Thoracic aorta (tissue), 2 donors: ENCODE measurements at regions not wholly inside any gene's neighbourhood (a gene's known extent, or its start where the extent isn't known, plus 50 kb on each side); places are given as distances from the start of the nearest gene placed in this dataset.
A peak's percentile ranks its signal among the peaks of the same experiment; 100 is the strongest.

Experiments used
- ATAC-seq: fragments of 150-250 bp; one replicate; pipeline ENCODE4 v1.8.0; 2017; ENCODE audit warnings: low read depth; ENCODE audit not compliant: insufficient number of reproducible peaks, low FRiP score
- DNase-seq: peaks from one replicate; pipeline ENCODE4 v3.0.0-alpha.2; 2020; ENCODE audit warnings: low spot score
- H3K27ac ChIP-seq, 2 donors: fragments of 200-600 bp; sonication (generic); 1 replicate in 1 of 2; 2 replicates in 1 of 2; pipeline ENCODE4 v1.5.1; 2016; ENCODE audit warnings: mild to moderate bottlenecking in 2 of 2, moderate library complexity in 2 of 2
- H3K27me3 ChIP-seq: fragments of 200-600 bp; sonication (generic); replicated peaks from 2 replicates; pipeline ENCODE4 v1.6.0; 2016; ENCODE audit warnings: mild to moderate bottlenecking; ENCODE audit not compliant: insufficient read depth
- H3K36me3 ChIP-seq: fragments of 200-600 bp; sonication (generic); one replicate; pipeline ENCODE4 v1.5.1; 2016
- H3K4me1 ChIP-seq, 2 donors: fragments of 200-600 bp; sonication (generic); 1 replicate in 1 of 2; 2 replicates in 1 of 2; pipeline versions ENCODE4 v1.5.1 to v1.6.0; 2016; ENCODE audit warnings: low read depth in 2 of 2, mild to moderate bottlenecking in 1 of 2; ENCODE audit not compliant: control insufficient read depth in 1 of 2
- H3K4me3 ChIP-seq: fragments of 200-600 bp; sonication (generic); 2 replicates; pipeline ENCODE4 v1.5.1; 2016; ENCODE audit warnings: mild to moderate bottlenecking
- H3K9me3 ChIP-seq: fragments of 200-600 bp; sonication (generic); 2 replicates; pipeline ENCODE4 v1.5.1; 2016
- TF ChIP-seq, protein P1 (sequence below): fragments of 200-600 bp; sonication (generic); IDR thresholded peaks from one replicate; pipeline ENCODE4 v1.5.1; 2019; ENCODE audit warnings: antibody characterized with exemption

- TF ChIP-seq, protein P1, sequence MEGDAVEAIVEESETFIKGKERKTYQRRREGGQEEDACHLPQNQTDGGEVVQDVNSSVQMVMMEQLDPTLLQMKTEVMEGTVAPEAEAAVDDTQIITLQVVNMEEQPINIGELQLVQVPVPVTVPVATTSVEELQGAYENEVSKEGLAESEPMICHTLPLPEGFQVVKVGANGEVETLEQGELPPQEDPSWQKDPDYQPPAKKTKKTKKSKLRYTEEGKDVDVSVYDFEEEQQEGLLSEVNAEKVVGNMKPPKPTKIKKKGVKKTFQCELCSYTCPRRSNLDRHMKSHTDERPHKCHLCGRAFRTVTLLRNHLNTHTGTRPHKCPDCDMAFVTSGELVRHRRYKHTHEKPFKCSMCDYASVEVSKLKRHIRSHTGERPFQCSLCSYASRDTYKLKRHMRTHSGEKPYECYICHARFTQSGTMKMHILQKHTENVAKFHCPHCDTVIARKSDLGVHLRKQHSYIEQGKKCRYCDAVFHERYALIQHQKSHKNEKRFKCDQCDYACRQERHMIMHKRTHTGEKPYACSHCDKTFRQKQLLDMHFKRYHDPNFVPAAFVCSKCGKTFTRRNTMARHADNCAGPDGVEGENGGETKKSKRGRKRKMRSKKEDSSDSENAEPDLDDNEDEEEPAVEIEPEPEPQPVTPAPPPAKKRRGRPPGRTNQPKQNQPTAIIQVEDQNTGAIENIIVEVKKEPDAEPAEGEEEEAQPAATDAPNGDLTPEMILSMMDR = no peak
- no peak for DNase-seq
- no peak for ATAC-seq
Observed at GRCh38 chr9:81787747-81788632, 98.6 kb upstream of the TLE1 start.

GRCh38 chr9:81789721-81790120 is 100.4 kb upstream of the TLE1 start:
- no peak overlapping the region for H3K27ac ChIP-seq
- ATAC-seq = no peak
- H3K4me1 ChIP-seq = peaks cover 0 to 6% of the 10 kb centered on the region in 2 donors

More at GRCh38 chr9:81787747-81788632, 98.6 kb upstream of the TLE1 start:
- Histone ChIP-seq H3K9me3 (no peaks in the 10 kb centered on the region), H3K4me1 (peaks cover 0 to 6% of the 10 kb centered on the region in 2 donors), H3K4me3 (no peak overlapping the region), H3K36me3 (no peaks in the 10 kb centered on the region), H3K27me3 (no peaks in the 10 kb centered on the region), H3K27ac (no peak overlapping the region)

GRCh38 chr9:81790166-81790565 is 100.8 kb upstream of the TLE1 start:
- ATAC-seq (no peak), DNase-seq (no peak)
- H3K27ac ChIP-seq = no peak overlapping the region
- no peaks in the 10 kb centered on the region for H3K36me3 ChIP-seq
- H3K9me3 ChIP-seq = no peaks in the 10 kb centered on the region
- peaks cover 0 to 6% of the 10 kb centered on the region in 2 donors for H3K4me1 ChIP-seq
- H3K4me3 ChIP-seq = no peak overlapping the region
- no peaks in the 10 kb centered on the region for H3K27me3 ChIP-seq
- TF ChIP-seq, protein P1 = no peak

More at GRCh38 chr9:81789721-81790120, 100.4 kb upstream of the TLE1 start:
- no peaks in the 10 kb centered on the region for H3K27me3 ChIP-seq
- DNase-seq = no peak
- H3K36me3 ChIP-seq = no peaks in the 10 kb centered on the region
- no peaks in the 10 kb centered on the region for H3K9me3 ChIP-seq
- TF ChIP-seq, protein P1 = no peak
- H3K4me3 ChIP-seq = no peak overlapping the region

DNA sequence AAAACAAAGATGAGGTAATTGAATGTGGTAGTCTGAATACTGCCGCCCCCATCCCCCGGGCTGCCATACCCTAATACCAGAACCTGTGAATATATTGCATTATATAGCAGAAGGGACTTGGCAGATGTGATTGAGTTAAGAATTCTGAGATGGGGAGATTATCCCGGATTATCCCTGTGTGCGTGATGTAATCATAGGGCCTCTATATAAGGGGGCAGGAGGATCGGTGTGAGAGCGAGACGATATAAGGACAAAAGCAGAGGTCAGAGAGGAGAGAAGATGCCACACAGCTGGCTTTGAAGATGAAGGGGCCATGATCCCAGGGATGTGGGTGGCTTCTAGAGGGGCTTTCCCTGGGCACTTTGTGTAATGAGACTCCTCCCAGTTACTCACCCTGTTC is 101.7 kb upstream of the TLE1 start:
- Histone ChIP-seq H3K9me3 (no peaks in the 10 kb centered on the region), H3K36me3 (no peaks in the 10 kb centered on the region), H3K4me3 (no peak overlapping the region), H3K27me3 (no peaks in the 10 kb centered on the region), H3K27ac (no peak overlapping the region), H3K4me1 (peaks cover 0 to 6% of the 10 kb centered on the region in 2 donors)
- DNase-seq (no peak), ATAC-seq (no peak)
- TF ChIP-seq, protein P1 = no peak

DNA sequence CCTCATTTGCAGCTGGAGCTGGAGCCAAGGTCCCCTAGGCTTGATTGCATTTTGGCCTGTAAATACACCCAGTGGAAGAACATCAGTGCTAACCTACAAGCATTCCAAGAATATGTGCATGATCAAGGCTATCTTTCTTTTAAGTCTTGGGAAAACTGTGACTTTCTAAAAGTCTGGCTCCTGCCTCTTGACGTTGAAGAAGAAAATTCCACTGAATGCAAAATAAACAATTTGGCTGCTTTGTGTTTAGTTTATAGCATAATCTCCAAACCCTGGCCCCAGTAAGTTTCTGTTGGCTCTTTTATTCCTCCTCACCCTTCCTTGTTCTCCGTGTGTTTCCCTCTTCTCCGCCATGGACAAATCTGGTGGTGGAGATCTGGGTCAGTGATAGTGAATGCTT is 109.3 kb upstream of the TLE1 start:
- Histone ChIP-seq H3K36me3 (no peaks in the 10 kb centered on the region), H3K27me3 (no peaks in the 10 kb centered on the region), H3K9me3 (no peaks in the 10 kb centered on the region), H3K27ac (peak overlapping the region in 1 of 2 donors; percentile 31), H3K4me1 (peaks cover 6 to 12% of the 10 kb centered on the region in 2 donors), H3K4me3 (no peak overlapping the region)
- DNase-seq (no peak), ATAC-seq (peak; percentile 64)
- TF ChIP-seq, protein P1 = no peak
